CD14-positive monocyte (primary cell): ENCODE measurements at regions not wholly inside any gene's neighbourhood (a gene's known extent, or its start where the extent isn't known, plus 50 kb on each side); places are given as distances from the start of the nearest gene placed in this dataset.

Experiments used
- DNase-seq, 3 donors: peaks; one replicate each; pipeline ENCODE4 v3.0.0-alpha.2; 2011 to 2022
- H2AFZ ChIP-seq: 2 replicates; pipeline ENCODE4 v1.6.0; 2012; ENCODE audit warnings: mild to moderate bottlenecking, low read depth, low read length, inconsistent platforms; ENCODE audit not compliant: insufficient read depth, poor library complexity, severe bottlenecking
- H3K27ac ChIP-seq, 2 donors: 1 replicate in 1 of 2; 2 replicates in 1 of 2; pipeline ENCODE4 v1.5.1; 2012 to 2013; ENCODE audit warnings: low read length in 2 of 2, control low read depth in 1 of 2, inconsistent platforms in 1 of 2, low read depth in 1 of 2, mild to moderate bottlenecking in 1 of 2
- H3K27me3 ChIP-seq, 2 donors: one replicate each; pipeline versions ENCODE4 v1.6.0 to v1.6.1; 2011 to 2013; ENCODE audit warnings: low read length in 2 of 2; ENCODE audit not compliant: control insufficient read depth in 2 of 2, insufficient read depth in 2 of 2
- H3K36me3 ChIP-seq, 2 donors: replicated peaks in 1 of 2; 1 replicate in 1 of 2; 2 replicates in 1 of 2; pipeline versions ENCODE4 v1.5.1 to v1.6.1; 2012 to 2013; ENCODE audit warnings: low read length in 2 of 2, control low read depth in 1 of 2, inconsistent platforms in 1 of 2, mild to moderate bottlenecking in 1 of 2; ENCODE audit not compliant: insufficient read depth in 2 of 2, control insufficient read depth in 1 of 2
- H3K4me1 ChIP-seq, 2 donors: 1 replicate in 1 of 2; 2 replicates in 1 of 2; pipeline versions ENCODE4 v1.5.1 to v1.6.1; 2012 to 2013; ENCODE audit warnings: low read length in 2 of 2, control low read depth in 1 of 2, inconsistent platforms in 1 of 2, mild to moderate bottlenecking in 1 of 2, moderate library complexity in 1 of 2; ENCODE audit not compliant: insufficient read depth in 2 of 2, control insufficient read depth in 1 of 2
- H3K4me2 ChIP-seq: replicated peaks from 2 replicates; pipeline ENCODE3; 2012; ENCODE audit warnings: low read length, moderate library complexity, mild to moderate bottlenecking; ENCODE audit not compliant: poor library complexity, severe bottlenecking; ENCODE audit errors: extremely low read depth
- H3K4me3 ChIP-seq, 3 experiments: fragments of 200-600 bp in 1 of 3; sonication (generic) in 1 of 3; replicated peaks in 1 of 3; 1 replicate in 2 of 3; 2 replicates in 1 of 3; pipeline ENCODE4 v1.5.1; 2011 to 2013; ENCODE audit warnings: low read length in 3 of 3, mild to moderate bottlenecking in 3 of 3, control low read depth in 2 of 3, low read depth in 2 of 3, inconsistent platforms in 1 of 3, moderate library complexity in 1 of 3
- H3K79me2 ChIP-seq: 2 replicates; pipeline ENCODE4 v1.6.0; 2012; ENCODE audit warnings: mild to moderate bottlenecking, control low read depth, inconsistent platforms, low read length, moderate library complexity; ENCODE audit not compliant: insufficient read depth
- H3K9ac ChIP-seq: 2 replicates; pipeline ENCODE4 v1.6.0; 2017; ENCODE audit warnings: low read length, mild to moderate bottlenecking; ENCODE audit not compliant: insufficient read depth, poor library complexity, severe bottlenecking
- H3K9me3 ChIP-seq, 2 donors: replicated peaks in 1 of 2; 1 replicate in 1 of 2; 2 replicates in 1 of 2; pipeline versions ENCODE4 v1.5.1 to v1.6.1; 2012 to 2013; ENCODE audit warnings: low read length in 2 of 2, control low read depth in 1 of 2; ENCODE audit not compliant: control insufficient read depth in 1 of 2, insufficient read depth in 1 of 2
- H4K20me1 ChIP-seq: 2 replicates; pipeline ENCODE4 v1.6.0; 2012; ENCODE audit warnings: mild to moderate bottlenecking, low read length, control low read depth, moderate library complexity; ENCODE audit not compliant: insufficient read depth
- H3K27ac Mint-ChIP-seq, 7 donors: one replicate each; pipeline ENCODE4 v1.8.0; 2020; ENCODE audit warnings: mild to moderate bottlenecking in 7 of 7, mixed read lengths in 7 of 7, moderate library complexity in 6 of 7, inconsistent platforms in 2 of 7
- H3K27me3 Mint-ChIP-seq, 3 donors: one replicate each; pipeline ENCODE4 v1.8.0; 2021 to 2022; ENCODE audit warnings: low read depth in 3 of 3, mild to moderate bottlenecking in 3 of 3, mixed read lengths in 3 of 3, moderate library complexity in 3 of 3, inconsistent platforms in 1 of 3
- H3K36me3 Mint-ChIP-seq, 2 donors: one replicate each; pipeline ENCODE4 v1.8.0; 2020; ENCODE audit warnings: mixed read lengths in 2 of 2, inconsistent platforms in 1 of 2, mild to moderate bottlenecking in 1 of 2
- H3K4me1 Mint-ChIP-seq: one replicate; pipeline ENCODE4 v1.8.0; 2020; ENCODE audit warnings: mild to moderate bottlenecking, mixed read lengths
- H3K4me3 Mint-ChIP-seq, 2 donors: one replicate each; pipeline ENCODE4 v1.8.0; 2020; ENCODE audit warnings: mild to moderate bottlenecking in 2 of 2, mixed read lengths in 2 of 2, moderate library complexity in 1 of 2
- H3K9me3 Mint-ChIP-seq, 7 donors: one replicate each; pipeline ENCODE4 v1.8.0; 2020 to 2022; ENCODE audit warnings: mixed read lengths in 7 of 7, mild to moderate bottlenecking in 6 of 7, moderate library complexity in 6 of 7, inconsistent platforms in 2 of 7
- WGBS: methylation state at CpG from one replicate; pipeline ENCODE4 v1.1.5; 2013; ENCODE audit warnings: missing lambda C conversion rate; ENCODE audit not compliant: insufficient coverage; 5-methylcytosine and 5-hydroxymethylcytosine counted together
- intact Hi-C, 2 donors: fragments of 100-400 bp; cut with micrococcal nuclease; formaldehyde crosslinking; loops; one replicate each; pipeline versions ENCODE4 v1.15.0 to v1.15.1; 2023
- TF ChIP-seq, protein P1 (sequence below): fragments of 200-600 bp; IDR thresholded peaks from one replicate; pipeline ENCODE4 v1.8.0; 2022; ENCODE audit warnings: antibody characterized with exemption, mild to moderate bottlenecking

DNA sequence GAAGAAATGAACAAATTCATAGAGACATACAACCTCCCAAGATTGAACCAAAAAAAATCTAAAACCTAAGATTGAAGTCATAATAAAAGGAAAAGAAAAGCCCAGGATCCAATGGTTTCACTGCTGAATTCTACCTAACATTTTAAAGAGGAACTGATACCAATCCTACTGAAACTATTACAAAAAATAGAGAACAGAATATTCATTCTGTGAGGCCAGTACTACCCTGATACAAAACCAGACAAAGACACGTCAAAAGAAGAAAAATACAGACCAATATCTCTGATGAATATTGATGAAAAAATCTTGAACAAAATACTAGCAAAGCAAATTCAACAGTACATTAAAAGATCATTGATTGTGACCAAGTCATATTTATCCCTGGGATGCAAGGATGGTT lies 128.5 kb upstream of the STEAP1 start:
- no peak overlapping the region for H3K4me3 Mint-ChIP-seq
- H3K36me3 ChIP-seq, result no peaks in the 10 kb centered on the region
- H3K4me3 ChIP-seq, result no peak overlapping the region
- H3K4me1 ChIP-seq, result no peaks in the 10 kb centered on the region
- no peaks in the 10 kb centered on the region for H3K36me3 Mint-ChIP-seq
- H3K27ac ChIP-seq, result no peak overlapping the region
- DNase-seq, result no peak
- no peaks in the 10 kb centered on the region for H3K4me1 Mint-ChIP-seq
- no peaks in the 10 kb centered on the region for H3K27me3 ChIP-seq
- TF ChIP-seq, protein P1, sequence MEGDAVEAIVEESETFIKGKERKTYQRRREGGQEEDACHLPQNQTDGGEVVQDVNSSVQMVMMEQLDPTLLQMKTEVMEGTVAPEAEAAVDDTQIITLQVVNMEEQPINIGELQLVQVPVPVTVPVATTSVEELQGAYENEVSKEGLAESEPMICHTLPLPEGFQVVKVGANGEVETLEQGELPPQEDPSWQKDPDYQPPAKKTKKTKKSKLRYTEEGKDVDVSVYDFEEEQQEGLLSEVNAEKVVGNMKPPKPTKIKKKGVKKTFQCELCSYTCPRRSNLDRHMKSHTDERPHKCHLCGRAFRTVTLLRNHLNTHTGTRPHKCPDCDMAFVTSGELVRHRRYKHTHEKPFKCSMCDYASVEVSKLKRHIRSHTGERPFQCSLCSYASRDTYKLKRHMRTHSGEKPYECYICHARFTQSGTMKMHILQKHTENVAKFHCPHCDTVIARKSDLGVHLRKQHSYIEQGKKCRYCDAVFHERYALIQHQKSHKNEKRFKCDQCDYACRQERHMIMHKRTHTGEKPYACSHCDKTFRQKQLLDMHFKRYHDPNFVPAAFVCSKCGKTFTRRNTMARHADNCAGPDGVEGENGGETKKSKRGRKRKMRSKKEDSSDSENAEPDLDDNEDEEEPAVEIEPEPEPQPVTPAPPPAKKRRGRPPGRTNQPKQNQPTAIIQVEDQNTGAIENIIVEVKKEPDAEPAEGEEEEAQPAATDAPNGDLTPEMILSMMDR, result no peak
- H3K27me3 Mint-ChIP-seq, result no peaks in the 10 kb centered on the region
- no peak overlapping the region for H3K9ac ChIP-seq
- intact Hi-C loops, result no loop called here
- H2AFZ ChIP-seq, result no peak overlapping the region
- no CpG with 5 or more reads among the region's 1 CpG for WGBS
- peaks cover 0 to 4% of the 10 kb centered on the region in 2 donors for H3K9me3 ChIP-seq
- H3K27ac Mint-ChIP-seq, result no peak overlapping the region
- H3K9me3 Mint-ChIP-seq, result peaks cover 0 to 13% (median 10%) of the 10 kb centered on the region in 7 donors
- no peak overlapping the region for H3K4me2 ChIP-seq
- no peaks in the 10 kb centered on the region for H4K20me1 ChIP-seq
- H3K79me2 ChIP-seq, result no peaks in the 10 kb centered on the region

DNA sequence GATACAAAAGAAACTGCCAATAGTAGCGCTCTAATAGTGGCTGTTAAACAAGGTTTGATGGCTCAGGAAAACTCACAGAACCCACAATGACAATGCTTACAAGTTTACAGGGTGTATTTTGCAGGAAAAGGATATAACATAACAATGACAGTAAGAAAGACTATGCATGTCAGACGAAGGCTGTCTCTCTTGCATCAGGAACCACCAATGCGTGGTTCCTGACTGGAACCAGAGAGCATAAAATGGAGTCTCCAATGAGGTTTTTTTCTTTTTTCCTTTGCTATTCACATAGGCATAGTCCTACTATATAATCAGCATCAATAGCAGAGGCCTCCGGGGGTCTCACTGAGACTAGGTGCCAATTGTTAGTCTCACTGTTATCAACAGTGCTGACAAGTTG lies 120.4 kb upstream of the STEAP1 start:
- no peaks in the 10 kb centered on the region for H3K79me2 ChIP-seq
- no peaks in the 10 kb centered on the region for H3K36me3 ChIP-seq
- H3K27me3 ChIP-seq, result no peaks in the 10 kb centered on the region
- Mint-ChIP-seq H3K4me3 (no peak overlapping the region), H3K27me3 (no peaks in the 10 kb centered on the region), H3K36me3 (no peaks in the 10 kb centered on the region), H3K9me3 (peaks cover 0 to 6% (median 3%) of the 10 kb centered on the region in 7 donors), H3K4me1 (no peaks in the 10 kb centered on the region), H3K27ac (no peak overlapping the region)
- H4K20me1 ChIP-seq, result no peaks in the 10 kb centered on the region
- TF ChIP-seq, protein P1, result no peak
- H3K4me1 ChIP-seq, result no peaks in the 10 kb centered on the region
- H2AFZ ChIP-seq, result no peak overlapping the region
- no peak overlapping the region for H3K4me3 ChIP-seq
- no peak overlapping the region for H3K27ac ChIP-seq
- no peaks in the 10 kb centered on the region for H3K9me3 ChIP-seq
- no peak overlapping the region for H3K4me2 ChIP-seq
- no peak for DNase-seq
- intact Hi-C loops, result no loop called here
- 90% methylated on average over 2 of the region's 4 CpGs for WGBS
- no peak overlapping the region for H3K9ac ChIP-seq
